ENCODE measurements at regions not wholly inside any gene's neighbourhood (a gene's known extent, or its start where the extent isn't known, plus 50 kb on each side); places are given as distances from the start of the nearest gene placed in this dataset.

- H3K27me3 ChIP-seq, result peaks cover 20% of the 10 kb centered on the region
- no peaks in the 10 kb centered on the region for H3K36me3 ChIP-seq
- H3K4me3 ChIP-seq, result no peak overlapping the region
- H3K4me1 ChIP-seq, result peaks cover under 1% of the 10 kb centered on the region
- DNase-seq (ENCODE audit: low spot score in 2 of 2), result no peak
- 90% methylated on average over 13 of the region's 13 CpGs for WGBS
- H3K27ac ChIP-seq, result no peak overlapping the region
- H3K9me3 ChIP-seq, result no peaks in the 10 kb centered on the region
- TF ChIP-seq CTCF (IDR thresholded peaks at IDR 0.05) (no peak), POLR2A (IDR thresholded peaks at IDR 0.05) (no peak), EP300 (IDR thresholded peaks at IDR 0.05) (no peak), POLR2AphosphoS5 (IDR thresholded peaks at IDR 0.05) (no peak)
Observed at GRCh38 chr11:115653926-115654325, 149.7 kb upstream of the CADM1 start.

GRCh38 chr11:115653076-115653475, 148.9 kb upstream of the CADM1 start:
- Histone ChIP-seq H3K9me3 (no peaks in the 10 kb centered on the region), H3K4me3 (no peak overlapping the region), H3K27ac (no peak overlapping the region), H3K36me3 (no peaks in the 10 kb centered on the region), H3K4me1 (no peaks in the 10 kb centered on the region), H3K27me3 (peaks cover 12% of the 10 kb centered on the region)
- TF ChIP-seq POLR2A (IDR thresholded peaks at IDR 0.05) (no peak), CTCF (IDR thresholded peaks at IDR 0.05) (no peak), POLR2AphosphoS5 (IDR thresholded peaks at IDR 0.05) (no peak), EP300 (IDR thresholded peaks at IDR 0.05) (no peak)
- DNase-seq (ENCODE audit: low spot score in 2 of 2), result no peak
- WGBS, result 90% methylated on average over 1 of the region's 1 CpG

GRCh38 chr11:115652496-115652895, 148.3 kb upstream of the CADM1 start:
- WGBS, result 80% methylated on average over 8 of the region's 8 CpGs
- Histone ChIP-seq H3K4me1 (no peaks in the 10 kb centered on the region), H3K27me3 (peaks cover 11% of the 10 kb centered on the region), H3K27ac (no peak overlapping the region), H3K4me3 (no peak overlapping the region), H3K36me3 (no peaks in the 10 kb centered on the region), H3K9me3 (no peaks in the 10 kb centered on the region)
- DNase-seq (ENCODE audit: low spot score in 2 of 2), result no peak
- no peak for TF ChIP-seq POLR2AphosphoS5 (IDR thresholded peaks at IDR 0.05)
- no peak for TF ChIP-seq CTCF (IDR thresholded peaks at IDR 0.05)

- DNase-seq (ENCODE audit: low spot score in 2 of 2), result no peak
- 64% methylated on average over 1 of the region's 1 CpG for WGBS
- H3K36me3 ChIP-seq, result no peaks in the 10 kb centered on the region
Observed at GRCh38 chr11:115652094-115652493, 147.9 kb upstream of the CADM1 start.

GRCh38 chr11:115649461-115649860, 145.2 kb upstream of the CADM1 start:
- no peaks in the 10 kb centered on the region for H3K9me3 ChIP-seq
- no peak overlapping the region for H3K27ac ChIP-seq
- no peak overlapping the region for H3K4me3 ChIP-seq
- TF ChIP-seq EP300 (IDR thresholded peaks at IDR 0.05) (no peak), CTCF (IDR thresholded peaks at IDR 0.05) (no peak)
- no peaks in the 10 kb centered on the region for H3K36me3 ChIP-seq
- H3K27me3 ChIP-seq, result peaks cover 27% of the 10 kb centered on the region
- WGBS, result 76% methylated on average over 5 of the region's 5 CpGs
- H3K4me1 ChIP-seq, result no peaks in the 10 kb centered on the region
- no peak for DNase-seq (ENCODE audit: low spot score in 2 of 2)

More at GRCh38 chr11:115652094-115652493, 147.9 kb upstream of the CADM1 start:
- Histone ChIP-seq H3K4me1 (no peaks in the 10 kb centered on the region), H3K4me3 (no peak overlapping the region), H3K9me3 (no peaks in the 10 kb centered on the region), H3K27ac (no peak overlapping the region), H3K27me3 (peaks cover 14% of the 10 kb centered on the region)
- TF ChIP-seq CTCF (IDR thresholded peaks at IDR 0.05) (no peak), POLR2A (IDR thresholded peaks at IDR 0.05) (no peak), POLR2AphosphoS5 (IDR thresholded peaks at IDR 0.05) (no peak), EP300 (IDR thresholded peaks at IDR 0.05) (no peak)

Measured in suprapubic skin (tissue), 4 donors.